IMR-90 (cell line): ENCODE measurements at regions not wholly inside any gene's neighbourhood (a gene's known extent, or its start where the extent isn't known, plus 50 kb on each side); places are given as distances from the start of the nearest gene placed in this dataset.

Experiments
- ATAC-seq: fragments of 200-7000 bp; cut with Tn5 transposase; 2 replicates; pipeline ENCODE4 v1.9.1; 2020; ENCODE audit warnings: low read depth, mild to moderate bottlenecking, moderate library complexity
- BruUV-seq: library from RNA; stranded (reverse); fragments of 400-500 nt; replicated peaks from 2 replicates; lab custom pipeline; 2021; lab: Mats Ljungman, UMichigan
- CTCF ChIA-PET: fragments of 300-600 bp; formaldehyde crosslinking; extraction: SDS; loops from one replicate; lab custom pipeline; 2021; ENCODE audit warnings: antibody characterized with exemption; lab: Yijun Ruan, JAX
- POLR2A ChIA-PET: fragments of 300-600 bp; sonication (Branson Sonifier 250); formaldehyde crosslinking; loops from one replicate; lab custom pipeline; 2022; ENCODE audit warnings: antibody characterized with exemption; ENCODE audit not compliant: unreplicated experiment; lab: Charles Lee
- DNase-seq: peaks from one replicate; pipeline ENCODE4 v3.0.0; 2013
- H2AFZ ChIP-seq: replicated peaks from 2 replicates; pipeline ENCODE3; 2013; ENCODE audit warnings: low read length, mild to moderate bottlenecking; ENCODE audit not compliant: poor library complexity
- H2AK5ac ChIP-seq: 2 replicates; pipeline ENCODE4 v1.6.1; 2013; ENCODE audit warnings: low read depth, low read length, inconsistent platforms
- H2AK9ac ChIP-seq: replicated peaks from 2 replicates; pipeline ENCODE3; 2013; ENCODE audit warnings: mild to moderate bottlenecking, low read depth, low read length, moderate library complexity; ENCODE audit not compliant: poor library complexity
- H2BK120ac ChIP-seq: 2 replicates; pipeline ENCODE4 v1.6.1; 2013; ENCODE audit warnings: low read depth, low read length, inconsistent platforms
- H2BK15ac ChIP-seq: 3 replicates; pipeline ENCODE4 v1.6.1; 2013; ENCODE audit warnings: low read depth, low read length, inconsistent platforms
- H2BK20ac ChIP-seq: 2 replicates; pipeline ENCODE4 v1.6.1; 2013; ENCODE audit warnings: low read depth, mild to moderate bottlenecking, inconsistent platforms, low read length, moderate library complexity
- H2BK5ac ChIP-seq: 2 replicates; pipeline ENCODE4 v1.6.1; 2013; ENCODE audit warnings: mild to moderate bottlenecking, low read depth, low read length, inconsistent platforms; ENCODE audit not compliant: poor library complexity, severe bottlenecking
- H3K14ac ChIP-seq: replicated peaks from 2 replicates; pipeline ENCODE4 v1.6.1; 2013; ENCODE audit warnings: low read depth, low read length, inconsistent platforms
- H3K18ac ChIP-seq: 2 replicates; pipeline ENCODE4 v1.6.1; 2013; ENCODE audit warnings: low read depth, low read length, control low read depth
- H3K23ac ChIP-seq: 2 replicates; pipeline ENCODE4 v1.6.1; 2013; ENCODE audit warnings: low read depth, low read length, inconsistent platforms
- H3K27ac ChIP-seq: 2 replicates; pipeline ENCODE4 v1.5.1; 2013; ENCODE audit warnings: mild to moderate bottlenecking, control low read depth, low read length; ENCODE audit not compliant: insufficient read depth
- H3K27me3 ChIP-seq: 2 replicates; pipeline ENCODE4 v1.6.1; 2013; ENCODE audit warnings: low read length; ENCODE audit not compliant: control insufficient read depth, insufficient read depth
- H3K36me3 ChIP-seq: 2 replicates; pipeline ENCODE4 v1.6.1; 2013; ENCODE audit warnings: low read length, mixed read lengths; ENCODE audit not compliant: control insufficient read depth, insufficient read depth
- H3K4ac ChIP-seq: 2 replicates; pipeline ENCODE4 v1.6.1; 2013; ENCODE audit warnings: low read depth, low read length, inconsistent platforms
- H3K4me1 ChIP-seq: 2 replicates; pipeline ENCODE4 v1.6.1; 2013; ENCODE audit warnings: low read length, mixed read lengths; ENCODE audit not compliant: control insufficient read depth, insufficient read depth
- H3K4me2 ChIP-seq: 2 replicates; pipeline ENCODE4 v1.6.1; 2013; ENCODE audit warnings: low read depth, mild to moderate bottlenecking, control low read depth, low read length, moderate library complexity
- H3K4me3 ChIP-seq: 2 replicates; pipeline ENCODE4 v1.5.1; 2013; ENCODE audit warnings: low read depth, mild to moderate bottlenecking, control low read depth, low read length, moderate library complexity; ENCODE audit not compliant: insufficient read depth
- H3K56ac ChIP-seq: 2 replicates; pipeline ENCODE4 v1.6.1; 2013; ENCODE audit warnings: low read length, inconsistent platforms; ENCODE audit not compliant: insufficient read depth; ENCODE audit errors: extremely low read depth
- H3K79me1 ChIP-seq, 2 experiments: 2 replicates each; pipeline ENCODE4 v1.6.1; 2013; ENCODE audit warnings: low read length in 2 of 2, inconsistent platforms in 1 of 2, low read depth in 1 of 2
- H3K9ac ChIP-seq: 2 replicates; pipeline ENCODE4 v1.6.1; 2013; ENCODE audit warnings: low read depth, low read length, control low read depth
- H3K9me1 ChIP-seq: 2 replicates; pipeline ENCODE4 v1.6.1; 2013; ENCODE audit warnings: low read length, inconsistent platforms; ENCODE audit not compliant: insufficient read depth
- H3K9me3 ChIP-seq: 2 replicates; pipeline ENCODE4 v1.6.1; 2013; ENCODE audit warnings: low read length; ENCODE audit not compliant: control insufficient read depth, insufficient read depth
- H4K20me1 ChIP-seq: 2 replicates; pipeline ENCODE4 v1.6.1; 2013; ENCODE audit warnings: low read length, inconsistent platforms; ENCODE audit not compliant: insufficient read depth
- H4K5ac ChIP-seq: 2 replicates; pipeline ENCODE4 v1.6.1; 2013; ENCODE audit warnings: mild to moderate bottlenecking, low read depth, low read length, control low read depth
- H4K8ac ChIP-seq, 2 experiments: 2 replicates each; pipeline ENCODE4 v1.6.1; 2013; ENCODE audit warnings: low read depth in 2 of 2, low read length in 2 of 2, control low read depth in 1 of 2, inconsistent platforms in 1 of 2
- H4K91ac ChIP-seq: 2 replicates; pipeline ENCODE4 v1.6.1; 2013; ENCODE audit warnings: low read depth, low read length, inconsistent platforms; ENCODE audit not compliant: insufficient read depth
- BHLHE40 ChIP-seq: fragments of 150-350 bp; IDR thresholded peaks from 2 replicates; pipeline ENCODE4 v1.6.1; 2016; ENCODE audit warnings: mild to moderate bottlenecking, low read depth, low read length
- CEBPB ChIP-seq: IDR thresholded peaks from 2 replicates; pipeline ENCODE4 v1.6.1; 2012; ENCODE audit warnings: low read depth, low read length, improper control_type of control experiment
- CHD1 ChIP-seq: IDR thresholded peaks from 2 replicates; pipeline ENCODE4 v1.6.1; 2012; ENCODE audit warnings: low read depth, low read length, improper control_type of control experiment
- FOS ChIP-seq: fragments of 150-350 bp; IDR thresholded peaks from 2 replicates; pipeline ENCODE4 v1.6.1; 2016; ENCODE audit warnings: low read depth, low read length
- MAFK ChIP-seq: IDR thresholded peaks from 2 replicates; pipeline ENCODE4 v1.6.1; 2012; ENCODE audit warnings: low read depth, low read length, improper control_type of control experiment
- MAZ ChIP-seq: IDR thresholded peaks from 2 replicates; pipeline ENCODE4 v1.6.1; 2012; ENCODE audit warnings: low read depth, mild to moderate bottlenecking, low read length, improper control_type of control experiment, moderate library complexity, borderline replicate concordance
- MXI1 ChIP-seq: IDR thresholded peaks from 2 replicates; pipeline ENCODE4 v1.6.1; 2012; ENCODE audit warnings: low read depth, mild to moderate bottlenecking, low read length, moderate library complexity, borderline replicate concordance
- NFE2L2 ChIP-seq: fragments of 150-350 bp; IDR thresholded peaks from 2 replicates; pipeline ENCODE4 v1.6.1; 2016; ENCODE audit warnings: low read depth, mild to moderate bottlenecking, low read length
- POLR2A ChIP-seq: IDR thresholded peaks from 2 replicates; pipeline ENCODE4 v1.6.1; 2012; ENCODE audit warnings: mild to moderate bottlenecking, low read depth, low read length
- RAD21 ChIP-seq: IDR thresholded peaks from 2 replicates; pipeline ENCODE4 v1.6.1; 2012; ENCODE audit warnings: low read length, improper control_type of control experiment
- RCOR1 ChIP-seq: IDR thresholded peaks from 2 replicates; pipeline ENCODE4 v1.6.1; 2012; ENCODE audit warnings: mild to moderate bottlenecking, low read length, improper control_type of control experiment; ENCODE audit not compliant: insufficient replicate concordance
- RFX5 ChIP-seq: IDR thresholded peaks from 2 replicates; pipeline ENCODE4 v1.8.0; 2012; ENCODE audit warnings: low read depth, mild to moderate bottlenecking, low read length, moderate library complexity
- SMC3 ChIP-seq: fragments of 150-350 bp; IDR thresholded peaks from 2 replicates; pipeline ENCODE4 v1.6.1; 2016; ENCODE audit warnings: low read depth, mild to moderate bottlenecking, antibody characterized with exemption, low read length, moderate library complexity
- USF2 ChIP-seq: fragments of 150-350 bp; IDR thresholded peaks from 2 replicates; pipeline ENCODE4 v1.6.1; 2017; ENCODE audit warnings: mild to moderate bottlenecking, antibody characterized with exemption, low read length, low read depth
- WGBS, 2 experiments: methylation state at CpG; one replicate each; pipeline versions ENCODE4 v1.1.5 to v1.1.7; 2013; ENCODE audit warnings: missing lambda C conversion rate in 2 of 2; ENCODE audit not compliant: insufficient read length in 1 of 2; ENCODE audit errors: extremely low coverage in 2 of 2; 5-methylcytosine and 5-hydroxymethylcytosine counted together
- dilution Hi-C: fragments of 300-500 bp; cut with HindIII; formaldehyde crosslinking; loops from one replicate; pipeline ENCODE4 v1.14.3; 2018; ENCODE audit warnings: low sequenced_read_pairs; ENCODE audit not compliant: unreplicated experiment
- in situ Hi-C: fragments of 300-500 bp; cut with MboI; formaldehyde crosslinking; loops from 3 replicates; pipeline ENCODE4 v1.14.3; 2019; ENCODE audit warnings: low sequenced_read_pairs, inconsistent platforms, mixed read lengths
- intact Hi-C: fragments of 100-400 bp; cut with micrococcal nuclease; formaldehyde crosslinking; loops from 2 replicates; pipeline ENCODE4 v1.10.0; 2022
- TF ChIP-seq, protein P1 (sequence below): conservative IDR thresholded peaks from 2 replicates; pipeline ENCODE4 v1.5.1; 2012; ENCODE audit warnings: mild to moderate bottlenecking, low read depth, low read length, improper control_type of control experiment
- TF ChIP-seq, protein P2 (sequence below): fragments of 150-350 bp; IDR thresholded peaks from 2 replicates; pipeline ENCODE4 v1.6.1; 2016; ENCODE audit warnings: low read depth, mild to moderate bottlenecking, low read length, moderate library complexity, borderline replicate concordance

DNA sequence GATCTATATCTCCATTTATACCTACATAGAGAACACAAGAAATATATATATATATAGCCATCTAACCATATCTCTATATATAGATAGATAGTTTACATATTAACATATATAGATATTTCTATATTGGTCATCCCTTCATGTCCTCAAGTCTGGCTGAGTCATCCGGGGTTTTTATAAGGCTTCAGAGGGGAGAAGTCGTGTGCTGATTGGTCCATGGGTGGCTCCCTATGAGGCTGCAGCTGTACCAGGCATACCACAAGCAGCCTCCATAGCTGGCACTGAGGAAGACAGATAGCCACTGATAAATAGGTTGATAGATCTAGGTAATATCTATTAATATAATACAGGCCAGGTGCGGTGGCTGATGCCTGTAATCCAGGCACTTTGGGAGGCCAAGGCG lies 618.3 kb upstream of the SETBP1 start:
- POLR2A ChIA-PET: no interaction called here
- H3K14ac ChIP-seq: no peak overlapping the region
- TF ChIP-seq USF2: no peak
- no peak for TF ChIP-seq MAFK
- no peak for TF ChIP-seq BHLHE40
- TF ChIP-seq, protein P1, sequence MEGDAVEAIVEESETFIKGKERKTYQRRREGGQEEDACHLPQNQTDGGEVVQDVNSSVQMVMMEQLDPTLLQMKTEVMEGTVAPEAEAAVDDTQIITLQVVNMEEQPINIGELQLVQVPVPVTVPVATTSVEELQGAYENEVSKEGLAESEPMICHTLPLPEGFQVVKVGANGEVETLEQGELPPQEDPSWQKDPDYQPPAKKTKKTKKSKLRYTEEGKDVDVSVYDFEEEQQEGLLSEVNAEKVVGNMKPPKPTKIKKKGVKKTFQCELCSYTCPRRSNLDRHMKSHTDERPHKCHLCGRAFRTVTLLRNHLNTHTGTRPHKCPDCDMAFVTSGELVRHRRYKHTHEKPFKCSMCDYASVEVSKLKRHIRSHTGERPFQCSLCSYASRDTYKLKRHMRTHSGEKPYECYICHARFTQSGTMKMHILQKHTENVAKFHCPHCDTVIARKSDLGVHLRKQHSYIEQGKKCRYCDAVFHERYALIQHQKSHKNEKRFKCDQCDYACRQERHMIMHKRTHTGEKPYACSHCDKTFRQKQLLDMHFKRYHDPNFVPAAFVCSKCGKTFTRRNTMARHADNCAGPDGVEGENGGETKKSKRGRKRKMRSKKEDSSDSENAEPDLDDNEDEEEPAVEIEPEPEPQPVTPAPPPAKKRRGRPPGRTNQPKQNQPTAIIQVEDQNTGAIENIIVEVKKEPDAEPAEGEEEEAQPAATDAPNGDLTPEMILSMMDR: no peak
- no peak for TF ChIP-seq POLR2A
- no peak for TF ChIP-seq RAD21
- TF ChIP-seq NFE2L2: no peak
- TF ChIP-seq CHD1: no peak
- TF ChIP-seq MXI1: no peak
- no peak for TF ChIP-seq RFX5
- TF ChIP-seq RCOR1: no peak
- TF ChIP-seq CEBPB: no peak
- TF ChIP-seq, protein P2, sequence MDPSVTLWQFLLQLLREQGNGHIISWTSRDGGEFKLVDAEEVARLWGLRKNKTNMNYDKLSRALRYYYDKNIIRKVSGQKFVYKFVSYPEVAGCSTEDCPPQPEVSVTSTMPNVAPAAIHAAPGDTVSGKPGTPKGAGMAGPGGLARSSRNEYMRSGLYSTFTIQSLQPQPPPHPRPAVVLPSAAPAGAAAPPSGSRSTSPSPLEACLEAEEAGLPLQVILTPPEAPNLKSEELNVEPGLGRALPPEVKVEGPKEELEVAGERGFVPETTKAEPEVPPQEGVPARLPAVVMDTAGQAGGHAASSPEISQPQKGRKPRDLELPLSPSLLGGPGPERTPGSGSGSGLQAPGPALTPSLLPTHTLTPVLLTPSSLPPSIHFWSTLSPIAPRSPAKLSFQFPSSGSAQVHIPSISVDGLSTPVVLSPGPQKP: no peak
- TF ChIP-seq SMC3: no peak
- TF ChIP-seq MAZ: no peak
- TF ChIP-seq FOS: no peak
- WGBS, 2 experiments: no CpG with 5 or more reads among the region's 4 CpGs
- no peak overlapping the region for H2AK9ac ChIP-seq
- H4K8ac ChIP-seq: no peak overlapping the region
- H3K4ac ChIP-seq: no peak overlapping the region
- H3K4me3 ChIP-seq: no peak overlapping the region
- in situ Hi-C loops: no loop called here
- dilution Hi-C loops: no loop called here
- H3K79me1 ChIP-seq: no peaks in the 10 kb centered on the region
- H2BK20ac ChIP-seq: no peak overlapping the region
- H3K27ac ChIP-seq: no peak overlapping the region
- intact Hi-C loops: no loop called here
- no peak for DNase-seq
- no peaks in the 10 kb centered on the region for H4K20me1 ChIP-seq
- no peaks in the 10 kb centered on the region for H3K36me3 ChIP-seq
- H2BK120ac ChIP-seq: no peak overlapping the region
- H4K5ac ChIP-seq: no peak overlapping the region
- no TSS peak for BruUV-seq
- H3K56ac ChIP-seq: no peak overlapping the region
- H3K9me3 ChIP-seq: no peaks in the 10 kb centered on the region
- H4K91ac ChIP-seq: no peak overlapping the region
- H3K4me2 ChIP-seq: no peak overlapping the region
- no peaks in the 10 kb centered on the region for H3K9me1 ChIP-seq
- no peak overlapping the region for H2AK5ac ChIP-seq
- no peak overlapping the region for H3K9ac ChIP-seq
- H3K4me1 ChIP-seq: no peaks in the 10 kb centered on the region
- H2BK5ac ChIP-seq: no peak overlapping the region
- no peak for ATAC-seq
- CTCF ChIA-PET: no interaction called here
- no peak overlapping the region for H3K18ac ChIP-seq
- H2AFZ ChIP-seq: no peak overlapping the region
- H3K27me3 ChIP-seq: no peaks in the 10 kb centered on the region
- no peak overlapping the region for H3K23ac ChIP-seq
- no peak overlapping the region for H2BK15ac ChIP-seq
